ENCODE measurements at regions not wholly inside any gene's neighbourhood (a gene's known extent, or its start where the extent isn't known, plus 50 kb on each side); places are given as distances from the start of the nearest gene placed in this dataset.

- TF ChIP-seq CTCF (conservative IDR thresholded peaks at IDR 0.05) (no peak), EZH2 (IDR thresholded peaks at IDR 0.05; ENCODE audit: low read depth) (no peak)
These were observed 65.3 kb upstream of the ADAMTS2 start for GRCh38 chr5:179410291-179411160.
